CD14-positive monocyte (primary cell): ENCODE measurements at regions not wholly inside any gene's neighbourhood (a gene's known extent, or its start where the extent isn't known, plus 50 kb on each side); places are given as distances from the start of the nearest gene placed in this dataset.

Experiments
- DNase-seq, 3 donors: peaks; one replicate each; pipeline ENCODE4 v3.0.0-alpha.2; 2011 to 2022
- H2AFZ ChIP-seq: 2 replicates; pipeline ENCODE4 v1.6.0; 2012; ENCODE audit warnings: mild to moderate bottlenecking, low read depth, low read length, inconsistent platforms; ENCODE audit not compliant: insufficient read depth, poor library complexity, severe bottlenecking
- H3K27ac ChIP-seq, 2 donors: 1 replicate in 1 of 2; 2 replicates in 1 of 2; pipeline ENCODE4 v1.5.1; 2012 to 2013; ENCODE audit warnings: low read length in 2 of 2, control low read depth in 1 of 2, inconsistent platforms in 1 of 2, low read depth in 1 of 2, mild to moderate bottlenecking in 1 of 2
- H3K27me3 ChIP-seq, 2 donors: one replicate each; pipeline versions ENCODE4 v1.6.0 to v1.6.1; 2011 to 2013; ENCODE audit warnings: low read length in 2 of 2; ENCODE audit not compliant: control insufficient read depth in 2 of 2, insufficient read depth in 2 of 2
- H3K36me3 ChIP-seq, 2 donors: replicated peaks in 1 of 2; 1 replicate in 1 of 2; 2 replicates in 1 of 2; pipeline versions ENCODE4 v1.5.1 to v1.6.1; 2012 to 2013; ENCODE audit warnings: low read length in 2 of 2, control low read depth in 1 of 2, inconsistent platforms in 1 of 2, mild to moderate bottlenecking in 1 of 2; ENCODE audit not compliant: insufficient read depth in 2 of 2, control insufficient read depth in 1 of 2
- H3K4me1 ChIP-seq, 2 donors: 1 replicate in 1 of 2; 2 replicates in 1 of 2; pipeline versions ENCODE4 v1.5.1 to v1.6.1; 2012 to 2013; ENCODE audit warnings: low read length in 2 of 2, control low read depth in 1 of 2, inconsistent platforms in 1 of 2, mild to moderate bottlenecking in 1 of 2, moderate library complexity in 1 of 2; ENCODE audit not compliant: insufficient read depth in 2 of 2, control insufficient read depth in 1 of 2
- H3K4me2 ChIP-seq: replicated peaks from 2 replicates; pipeline ENCODE3; 2012; ENCODE audit warnings: low read length, moderate library complexity, mild to moderate bottlenecking; ENCODE audit not compliant: poor library complexity, severe bottlenecking; ENCODE audit errors: extremely low read depth
- H3K4me3 ChIP-seq, 3 experiments: fragments of 200-600 bp in 1 of 3; sonication (generic) in 1 of 3; replicated peaks in 1 of 3; 1 replicate in 2 of 3; 2 replicates in 1 of 3; pipeline ENCODE4 v1.5.1; 2011 to 2013; ENCODE audit warnings: low read length in 3 of 3, mild to moderate bottlenecking in 3 of 3, control low read depth in 2 of 3, low read depth in 2 of 3, inconsistent platforms in 1 of 3, moderate library complexity in 1 of 3
- H3K79me2 ChIP-seq: 2 replicates; pipeline ENCODE4 v1.6.0; 2012; ENCODE audit warnings: mild to moderate bottlenecking, control low read depth, inconsistent platforms, low read length, moderate library complexity; ENCODE audit not compliant: insufficient read depth
- H3K9ac ChIP-seq: 2 replicates; pipeline ENCODE4 v1.6.0; 2017; ENCODE audit warnings: low read length, mild to moderate bottlenecking; ENCODE audit not compliant: insufficient read depth, poor library complexity, severe bottlenecking
- H3K9me3 ChIP-seq, 2 donors: replicated peaks in 1 of 2; 1 replicate in 1 of 2; 2 replicates in 1 of 2; pipeline versions ENCODE4 v1.5.1 to v1.6.1; 2012 to 2013; ENCODE audit warnings: low read length in 2 of 2, control low read depth in 1 of 2; ENCODE audit not compliant: control insufficient read depth in 1 of 2, insufficient read depth in 1 of 2
- H4K20me1 ChIP-seq: 2 replicates; pipeline ENCODE4 v1.6.0; 2012; ENCODE audit warnings: mild to moderate bottlenecking, low read length, control low read depth, moderate library complexity; ENCODE audit not compliant: insufficient read depth
- H3K27ac Mint-ChIP-seq, 7 donors: one replicate each; pipeline ENCODE4 v1.8.0; 2020; ENCODE audit warnings: mild to moderate bottlenecking in 7 of 7, mixed read lengths in 7 of 7, moderate library complexity in 6 of 7, inconsistent platforms in 2 of 7
- H3K27me3 Mint-ChIP-seq, 3 donors: one replicate each; pipeline ENCODE4 v1.8.0; 2021 to 2022; ENCODE audit warnings: low read depth in 3 of 3, mild to moderate bottlenecking in 3 of 3, mixed read lengths in 3 of 3, moderate library complexity in 3 of 3, inconsistent platforms in 1 of 3
- H3K36me3 Mint-ChIP-seq, 2 donors: one replicate each; pipeline ENCODE4 v1.8.0; 2020; ENCODE audit warnings: mixed read lengths in 2 of 2, inconsistent platforms in 1 of 2, mild to moderate bottlenecking in 1 of 2
- H3K4me1 Mint-ChIP-seq: one replicate; pipeline ENCODE4 v1.8.0; 2020; ENCODE audit warnings: mild to moderate bottlenecking, mixed read lengths
- H3K4me3 Mint-ChIP-seq, 2 donors: one replicate each; pipeline ENCODE4 v1.8.0; 2020; ENCODE audit warnings: mild to moderate bottlenecking in 2 of 2, mixed read lengths in 2 of 2, moderate library complexity in 1 of 2
- H3K9me3 Mint-ChIP-seq, 7 donors: one replicate each; pipeline ENCODE4 v1.8.0; 2020 to 2022; ENCODE audit warnings: mixed read lengths in 7 of 7, mild to moderate bottlenecking in 6 of 7, moderate library complexity in 6 of 7, inconsistent platforms in 2 of 7
- CTCF ChIP-seq: fragments of 200-600 bp; IDR thresholded peaks from one replicate; pipeline ENCODE4 v1.8.0; 2022; ENCODE audit warnings: antibody characterized with exemption, mild to moderate bottlenecking
- WGBS: methylation state at CpG from one replicate; pipeline ENCODE4 v1.1.5; 2013; ENCODE audit warnings: missing lambda C conversion rate; ENCODE audit not compliant: insufficient coverage; 5-methylcytosine and 5-hydroxymethylcytosine counted together
- intact Hi-C, 2 donors: fragments of 100-400 bp; cut with micrococcal nuclease; formaldehyde crosslinking; loops; one replicate each; pipeline versions ENCODE4 v1.15.0 to v1.15.1; 2023

- H3K79me2 ChIP-seq = no peaks in the 10 kb centered on the region
- intact Hi-C loops = no loop called here
- Mint-ChIP-seq H3K4me1 (no peaks in the 10 kb centered on the region), H3K9me3 (peaks cover 0 to 9% (median 6%) of the 10 kb centered on the region in 7 donors), H3K4me3 (no peak overlapping the region), H3K27me3 (peaks cover 5 to 7% (median 6%) of the 10 kb centered on the region in 3 donors), H3K36me3 (no peaks in the 10 kb centered on the region), H3K27ac (no peak overlapping the region)
- no peak overlapping the region for H3K4me2 ChIP-seq
- H3K27ac ChIP-seq = no peak overlapping the region
- no peak for TF ChIP-seq CTCF
- no peak overlapping the region for H3K4me3 ChIP-seq
- no peaks in the 10 kb centered on the region for H3K4me1 ChIP-seq
- no peak overlapping the region for H3K9ac ChIP-seq
- DNase-seq = no peak
- no peaks in the 10 kb centered on the region for H3K9me3 ChIP-seq
- H3K36me3 ChIP-seq = no peaks in the 10 kb centered on the region
- H2AFZ ChIP-seq = no peak overlapping the region
- no peaks in the 10 kb centered on the region for H3K27me3 ChIP-seq
- no peaks in the 10 kb centered on the region for H4K20me1 ChIP-seq
- WGBS = 95% methylated on average over 20 of the region's 20 CpGs
These were observed 105.5 kb downstream of the SHANK2 start for GRCh38 chr11:71146846-71147245.

- peaks cover 3 to 7% (median 6%) of the 10 kb centered on the region in 3 donors for H3K27me3 Mint-ChIP-seq
- WGBS = 75% methylated on average over 19 of the region's 24 CpGs
- peaks cover 0 to 9% (median 5%) of the 10 kb centered on the region in 7 donors for H3K9me3 Mint-ChIP-seq
- Histone ChIP-seq H3K4me2 (no peak overlapping the region), H3K9me3 (no peaks in the 10 kb centered on the region), H3K27ac (no peak overlapping the region), H3K27me3 (no peaks in the 10 kb centered on the region), H3K4me3 (no peak overlapping the region), H3K36me3 (no peaks in the 10 kb centered on the region), H3K9ac (no peak overlapping the region), H2AFZ (no peak overlapping the region), H3K79me2 (no peaks in the 10 kb centered on the region), H4K20me1 (no peaks in the 10 kb centered on the region), H3K4me1 (no peaks in the 10 kb centered on the region)
- DNase-seq = no peak
- intact Hi-C loops = no loop called here
- TF ChIP-seq CTCF = no peak
- H3K4me3 Mint-ChIP-seq = no peak overlapping the region
- H3K4me1 Mint-ChIP-seq = no peaks in the 10 kb centered on the region
- H3K27ac Mint-ChIP-seq = no peak overlapping the region
- no peaks in the 10 kb centered on the region for H3K36me3 Mint-ChIP-seq
These were observed 106.2 kb downstream of the SHANK2 start for GRCh38 chr11:71145988-71146824.
